GM20431 (cell line): ENCODE measurements at regions not wholly inside any gene's neighbourhood (a gene's known extent, or its start where the extent isn't known, plus 50 kb on each side); places are given as distances from the start of the nearest gene placed in this dataset.

Experiments used
- in situ Hi-C: fragments of 300-500 bp; cut with MseI, MboI; formaldehyde crosslinking; loops from one replicate; pipeline ENCODE4 v1.15.0; 2020; ENCODE audit warnings: low sequenced_read_pairs; ENCODE audit not compliant: unreplicated experiment

DNA sequence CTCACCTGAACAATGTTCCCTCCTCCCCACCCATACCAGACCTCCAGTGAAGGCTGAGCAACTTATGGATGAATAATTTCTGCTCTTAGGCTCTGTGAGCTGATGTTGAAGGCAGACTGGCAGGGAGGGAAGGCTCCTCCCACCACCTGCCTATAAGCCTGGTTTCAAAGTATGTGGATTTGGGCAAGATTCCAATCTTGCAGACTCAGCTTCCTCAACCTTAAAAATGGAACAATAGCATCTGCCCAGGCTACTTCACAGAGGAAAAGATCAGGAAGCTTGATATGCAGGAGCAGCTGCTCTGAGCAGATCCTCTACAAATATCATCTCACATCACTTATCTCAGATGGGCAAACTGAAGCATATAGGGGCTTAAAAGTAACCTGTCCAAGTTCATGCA is 112.2 kb downstream of the ZFP36L2 start:
- in situ Hi-C loops = no loop called here

- in situ Hi-C loops = no loop called here
Measured at GRCh38 chr2:43111788-43112554, 114.4 kb downstream of the ZFP36L2 start.

GRCh38 chr2:43110442-43110871 is 115.9 kb downstream of the ZFP36L2 start:
- in situ Hi-C loops = no loop called here

DNA sequence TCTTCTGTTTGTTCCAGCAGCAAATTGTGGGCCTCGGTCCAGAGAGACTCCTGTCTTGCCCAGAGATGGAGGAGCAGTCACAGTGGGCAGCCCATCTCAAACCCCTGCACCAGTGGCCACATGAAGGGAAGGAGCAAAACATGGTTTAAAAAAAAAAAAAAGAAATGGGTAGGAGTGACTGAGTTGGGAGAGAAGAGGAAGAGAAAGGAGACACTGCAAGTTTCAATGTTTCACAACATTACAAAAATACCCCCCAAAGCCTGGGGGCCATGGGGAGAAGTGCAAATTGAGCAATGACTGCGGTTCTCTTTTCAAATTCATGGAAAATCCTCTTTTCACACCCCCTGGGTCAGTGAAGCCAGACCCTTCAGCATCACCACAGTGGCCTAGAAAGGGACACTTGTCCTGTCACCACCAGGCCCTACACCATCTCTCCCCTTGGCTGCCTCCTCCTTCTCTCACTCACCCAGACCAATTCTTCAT is 117.1 kb downstream of the ZFP36L2 start:
- in situ Hi-C loops = no loop called here

DNA sequence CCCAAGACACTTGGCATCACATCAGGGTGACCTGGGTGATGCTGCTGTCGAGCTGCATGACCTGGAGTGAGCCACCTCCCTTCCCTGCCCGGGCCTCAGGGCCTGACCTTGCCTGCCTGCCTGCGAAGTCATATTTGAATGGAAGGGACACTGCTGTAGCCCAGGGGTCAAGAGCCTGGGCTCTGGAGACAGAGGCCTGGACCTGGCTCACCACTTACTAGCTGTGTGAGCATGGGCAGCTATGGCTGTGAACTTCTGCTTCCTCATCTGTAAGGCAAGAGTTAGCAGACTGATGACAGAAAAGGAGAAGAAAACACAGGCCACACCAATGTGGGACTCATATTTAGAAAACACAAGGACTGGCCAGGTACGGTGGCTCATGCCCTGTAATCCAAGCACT is 118.7 kb downstream of the ZFP36L2 start:
- in situ Hi-C loops = no loop called here

DNA sequence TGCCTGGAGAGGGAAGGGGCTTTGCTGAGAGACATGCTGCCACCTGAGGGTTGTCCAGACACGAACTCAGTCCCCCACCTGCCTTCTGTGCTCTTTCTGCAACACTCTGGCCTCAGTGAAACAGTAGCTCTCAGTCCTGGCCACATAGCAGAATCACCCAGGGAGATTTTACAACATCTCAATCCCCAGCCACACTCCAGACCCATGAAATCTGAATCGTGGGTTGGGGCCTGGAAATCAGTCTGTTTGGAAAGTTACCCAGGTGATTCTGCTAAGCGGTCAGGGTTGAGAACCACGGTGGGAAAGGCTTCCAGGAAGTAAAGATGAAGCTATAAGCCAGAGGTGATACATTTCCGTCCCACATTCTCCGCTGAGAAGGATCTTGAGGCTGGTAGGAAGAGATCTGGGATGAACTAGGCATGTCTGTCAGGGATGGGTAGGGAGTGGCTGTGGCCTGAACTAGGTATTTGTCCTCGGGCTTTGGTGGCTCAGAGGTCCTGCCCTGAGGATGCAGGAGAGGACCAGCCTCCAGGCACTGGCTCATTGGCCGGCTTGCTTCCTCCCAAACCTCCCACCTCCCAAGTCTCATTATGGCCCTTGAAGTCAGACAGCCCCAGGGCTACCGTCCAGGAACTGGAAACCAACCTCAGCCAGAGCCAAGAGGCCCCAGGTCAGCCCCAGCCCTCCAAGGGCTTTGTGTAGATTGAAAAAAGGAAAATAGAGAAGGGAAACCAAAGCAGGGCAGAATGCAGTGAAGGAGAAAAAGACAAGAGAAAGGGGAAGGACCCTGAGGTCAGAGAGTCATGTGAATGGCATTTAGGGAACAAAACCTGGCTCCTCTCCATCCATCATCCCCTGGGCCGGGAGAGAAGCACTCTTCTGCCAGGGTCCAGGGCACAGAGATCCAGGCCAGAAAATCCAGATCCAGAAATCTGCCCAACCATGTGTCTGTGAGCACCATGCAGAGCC is 119.6 kb downstream of the ZFP36L2 start:
- in situ Hi-C loops = no loop called here

DNA sequence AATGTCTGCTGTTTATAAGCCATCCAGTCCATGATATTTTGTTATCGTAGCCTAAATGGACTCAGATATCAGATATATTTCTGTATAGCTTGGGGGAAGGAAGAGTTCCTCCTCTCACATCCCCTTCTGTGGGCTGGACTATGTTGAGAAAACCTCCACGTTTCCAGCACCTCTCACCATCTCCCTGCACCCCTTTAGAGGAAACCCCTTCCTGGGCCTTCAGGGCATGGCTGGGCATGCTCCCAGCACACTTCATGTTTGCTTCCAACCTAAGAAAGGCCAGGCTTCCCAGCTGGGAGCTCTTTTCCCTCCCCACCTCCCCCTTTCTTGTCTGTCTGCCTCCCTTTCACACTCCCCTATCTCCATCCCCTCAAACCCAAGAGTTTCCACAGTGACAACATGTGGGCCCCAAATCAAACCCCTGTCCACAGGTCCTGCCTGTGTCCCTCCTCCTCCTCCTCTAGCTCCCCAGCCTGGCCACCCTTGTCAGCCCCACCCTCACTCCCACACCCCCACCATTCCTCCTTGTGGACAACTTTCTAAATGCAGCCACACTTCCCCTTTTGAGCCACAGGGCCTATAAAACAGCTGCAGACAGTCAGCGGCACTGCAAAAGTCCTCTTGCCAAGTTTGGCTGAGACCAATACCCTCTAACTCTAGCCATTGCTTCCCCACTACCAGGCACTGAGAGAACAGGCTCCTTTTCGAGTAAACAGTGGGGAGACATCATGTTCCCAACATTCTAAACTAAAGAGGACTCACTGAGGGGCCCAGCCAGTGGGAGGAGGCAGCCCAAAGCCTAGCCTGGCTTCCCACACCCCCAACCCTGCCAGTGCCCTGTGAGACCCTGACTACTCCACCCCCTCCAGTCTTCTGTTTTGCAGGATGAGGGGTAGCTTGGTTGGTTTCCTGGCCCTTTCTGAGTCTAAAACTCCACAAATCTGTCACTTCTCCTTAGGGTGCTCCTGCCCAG is 120.5 kb downstream of the ZFP36L2 start:
- in situ Hi-C loops = no loop called here

GRCh38 chr2:43104763-43105162 is 121.6 kb downstream of the ZFP36L2 start:
- in situ Hi-C loops = no loop called here

- in situ Hi-C loops = no loop called here
Measured at GRCh38 chr2:43104106-43104505, 122.3 kb downstream of the ZFP36L2 start.

DNA sequence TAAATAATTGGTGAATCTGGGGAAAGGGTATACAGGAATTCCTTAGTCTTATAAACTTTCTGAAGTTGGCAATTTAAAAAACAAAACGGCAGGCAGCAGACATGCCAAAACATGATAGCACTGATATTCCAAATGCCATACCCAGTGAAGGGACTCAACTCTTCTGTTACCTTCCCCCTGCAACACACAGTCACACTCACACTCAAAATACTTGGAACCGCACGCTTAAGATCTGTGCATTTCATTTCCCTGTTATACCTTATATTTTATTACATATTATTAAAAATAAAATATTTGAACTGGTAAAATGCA is 123.4 kb downstream of the ZFP36L2 start:
- in situ Hi-C loops = no loop called here

- in situ Hi-C loops = no loop called here
Measured at GRCh38 chr2:43102366-43103092, 123.9 kb downstream of the ZFP36L2 start.

DNA sequence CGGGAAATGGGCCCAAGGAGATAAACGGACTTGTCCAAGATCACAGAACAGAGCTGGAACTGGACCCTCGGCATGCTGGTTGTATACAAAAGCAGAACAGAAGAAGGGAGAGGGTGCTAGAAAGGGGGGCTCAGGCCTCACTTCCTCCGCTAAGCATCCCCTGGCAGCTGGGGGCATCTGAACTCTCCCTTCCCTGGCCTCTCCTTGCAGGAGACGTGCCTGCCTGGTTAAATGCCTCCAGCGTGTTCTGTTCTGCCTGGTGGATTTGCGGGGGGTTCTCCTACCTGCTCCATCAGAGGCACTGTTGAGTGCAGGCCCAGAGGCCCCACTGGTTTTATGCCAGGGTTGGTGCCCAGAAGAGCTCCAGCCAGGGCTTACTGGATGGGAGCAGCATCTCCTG is 124.7 kb downstream of the ZFP36L2 start:
- in situ Hi-C loops = no loop called here

- in situ Hi-C loops = no loop called here
Measured at GRCh38 chr2:43100883-43101662, 125.3 kb downstream of the ZFP36L2 start.

DNA sequence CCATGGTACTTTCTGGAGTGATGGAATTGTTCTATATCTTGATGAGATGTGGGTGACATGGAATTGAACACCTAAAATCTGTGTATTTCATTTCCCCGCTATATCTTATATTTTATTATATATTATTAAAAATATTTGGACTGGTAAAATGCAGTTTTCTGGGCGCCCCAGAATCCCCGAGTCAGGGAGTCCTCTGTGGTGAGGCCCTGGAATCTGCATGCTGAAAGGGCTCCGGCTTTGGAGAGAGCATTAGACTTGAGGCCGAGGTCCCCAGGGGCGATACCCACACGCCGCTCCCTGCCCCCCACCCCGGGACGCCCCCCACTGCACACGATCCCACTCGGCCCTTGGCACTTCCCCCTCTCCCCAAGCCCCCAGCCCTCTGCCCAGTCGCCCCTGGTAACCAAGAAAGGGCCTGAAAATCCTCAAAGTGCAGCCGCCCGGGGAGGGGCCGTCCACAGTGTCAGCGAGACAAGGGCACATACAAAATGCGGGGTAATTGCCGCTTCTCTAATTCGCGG is 126.0 kb downstream of the ZFP36L2 start:
- in situ Hi-C loops = no loop called here

DNA sequence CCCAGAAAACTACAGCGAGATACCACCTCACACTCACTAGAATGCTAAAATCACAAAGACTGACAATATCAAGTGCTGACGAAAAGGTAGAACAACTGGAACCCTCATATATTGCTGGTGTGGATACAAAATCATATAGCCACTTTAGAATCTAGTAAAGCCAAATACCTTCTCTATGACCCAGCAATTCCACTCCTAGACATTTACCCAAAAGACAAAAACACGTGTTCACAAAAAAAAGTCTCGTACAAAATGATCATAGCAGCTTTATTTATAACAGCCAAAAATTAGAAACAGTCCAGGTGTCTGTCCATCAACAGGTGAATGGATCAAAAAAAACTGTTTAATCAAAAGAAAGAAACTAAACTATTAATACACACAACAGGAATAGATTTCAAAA is 126.6 kb downstream of the ZFP36L2 start:
- in situ Hi-C loops = no loop called here

DNA sequence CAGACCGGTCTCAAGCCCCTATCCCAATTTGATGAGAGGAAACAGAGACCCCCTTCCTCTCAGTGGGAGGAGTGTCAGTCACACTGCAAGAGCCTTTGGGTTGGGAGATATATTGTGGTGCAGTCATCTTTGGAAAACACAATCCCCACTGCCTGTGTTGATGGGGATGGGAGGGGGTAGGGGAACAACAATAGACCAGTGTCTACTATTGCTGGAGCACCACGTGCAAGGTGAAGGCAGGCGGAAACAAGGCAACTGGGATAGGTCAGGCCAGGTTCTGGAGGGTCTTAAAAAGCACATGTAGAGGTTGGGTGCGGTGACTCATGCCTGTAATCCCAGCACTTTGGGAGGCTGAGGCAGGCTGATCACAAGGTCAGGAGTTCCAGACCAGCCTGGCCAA is 127.9 kb downstream of the ZFP36L2 start:
- in situ Hi-C loops = no loop called here

DNA sequence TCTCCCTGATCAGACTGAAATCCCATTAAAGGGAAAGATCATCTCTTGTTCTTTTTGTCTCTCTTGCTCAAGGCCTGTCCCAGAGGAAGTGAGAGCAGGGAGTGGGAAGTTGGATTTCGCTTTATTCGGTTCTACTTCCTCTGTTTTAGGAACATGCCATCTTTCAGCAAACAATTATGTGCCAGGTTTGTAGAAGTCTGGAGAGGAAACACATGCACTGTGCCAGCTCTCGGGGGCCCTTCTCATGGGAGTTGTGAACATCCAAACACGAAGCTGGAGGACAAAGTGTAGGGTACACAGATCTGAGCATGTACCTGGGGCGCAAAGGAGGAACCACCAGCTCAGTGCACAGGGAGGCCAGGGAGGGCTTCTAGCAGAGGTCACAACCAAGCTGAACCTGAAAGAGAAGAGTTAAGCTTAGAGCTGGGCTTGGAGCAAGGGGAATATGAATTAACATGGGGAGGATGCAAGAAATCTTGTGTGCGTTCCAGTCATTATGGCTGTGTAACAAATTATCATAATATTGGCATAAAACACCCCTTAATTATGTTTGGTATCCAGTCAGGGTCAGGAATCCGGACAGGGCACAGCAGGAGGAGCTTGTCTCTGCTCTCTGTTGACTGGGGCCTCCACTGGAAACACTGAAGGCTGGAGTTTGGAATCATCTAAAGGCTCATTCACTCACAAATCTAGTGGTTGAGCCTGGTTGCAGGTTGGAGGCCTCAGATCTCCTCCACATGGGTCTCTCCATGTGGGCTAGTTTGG is 128.6 kb downstream of the ZFP36L2 start:
- in situ Hi-C loops = no loop called here
